Muscle of leg (tissue), 3 donors: ENCODE measurements at regions not wholly inside any gene's neighbourhood (a gene's known extent, or its start where the extent isn't known, plus 50 kb on each side); places are given as distances from the start of the nearest gene placed in this dataset.
"Not testable (repeated sequence)": the region's sequence is repeated elsewhere in the genome, so short reads cannot be mapped to it uniquely, and the experiment has no call there.

Experiments
- DNase-seq: peaks from one replicate; pipeline ENCODE4 v3.0.0; 2013
- H3K27ac ChIP-seq: one replicate; pipeline ENCODE4 v1.5.1; 2013; ENCODE audit warnings: mild to moderate bottlenecking, low read length, control low read depth
- H3K27me3 ChIP-seq: one replicate; pipeline ENCODE4 v1.6.1; 2013; ENCODE audit warnings: low read length; ENCODE audit not compliant: control insufficient read depth, insufficient read depth
- H3K36me3 ChIP-seq: one replicate; pipeline ENCODE4 v1.6.1; 2013; ENCODE audit warnings: low read length; ENCODE audit not compliant: control insufficient read depth, insufficient read depth
- H3K4me1 ChIP-seq: one replicate; pipeline ENCODE4 v1.6.1; 2013; ENCODE audit warnings: low read length; ENCODE audit not compliant: control insufficient read depth, insufficient read depth
- H3K4me3 ChIP-seq: one replicate; pipeline ENCODE4 v1.5.1; 2013; ENCODE audit warnings: low read length, control low read depth
- H3K9me3 ChIP-seq: replicated peaks from 2 replicates; pipeline ENCODE4 v1.6.1; 2013; ENCODE audit warnings: low read depth, low read length; ENCODE audit not compliant: control insufficient read depth
- WGBS: methylation state at CpG from one replicate; pipeline ENCODE4 v1.1.5; 2013; ENCODE audit warnings: missing lambda C conversion rate; ENCODE audit not compliant: insufficient coverage; 5-methylcytosine and 5-hydroxymethylcytosine counted together

- no peak for DNase-seq
- Histone ChIP-seq H3K27me3 (no peaks in the 10 kb centered on the region), H3K9me3 (no peaks in the 10 kb centered on the region), H3K36me3 (no peaks in the 10 kb centered on the region), H3K4me1 (no peaks in the 10 kb centered on the region), H3K27ac (no peak overlapping the region), H3K4me3 (no peak overlapping the region)
- no CpG with 5 or more reads among the region's 3 CpGs for WGBS
Observed at GRCh38 chr16:26554030-26554429, 512.7 kb upstream of the C16orf82 start.

GRCh38 chr16:26561303-26561702 lies 505.4 kb upstream of the C16orf82 start:
- Histone ChIP-seq H3K36me3 (no peaks in the 10 kb centered on the region), H3K27ac (no peak overlapping the region), H3K27me3 (no peaks in the 10 kb centered on the region), H3K9me3 (no peaks in the 10 kb centered on the region), H3K4me3 (no peak overlapping the region), H3K4me1 (no peaks in the 10 kb centered on the region)
- 100% methylated on average over 1 of the region's 6 CpGs for WGBS
- DNase-seq = no peak

GRCh38 chr16:26563018-26563417 lies 503.7 kb upstream of the C16orf82 start:
- H3K36me3 ChIP-seq = no peaks in the 10 kb centered on the region
- H3K4me1 ChIP-seq = no peaks in the 10 kb centered on the region
- no peak overlapping the region for H3K4me3 ChIP-seq
- no peaks in the 10 kb centered on the region for H3K9me3 ChIP-seq
- H3K27ac ChIP-seq = no peak overlapping the region
- DNase-seq = no peak
- no CpG with 5 or more reads among the region's 2 CpGs for whole genome bisulfite sequencing
- no peaks in the 10 kb centered on the region for H3K27me3 ChIP-seq

- Histone ChIP-seq H3K27ac (no peak overlapping the region), H3K4me1 (no peaks in the 10 kb centered on the region), H3K36me3 (no peaks in the 10 kb centered on the region), H3K9me3 (no peaks in the 10 kb centered on the region), H3K4me3 (no peak overlapping the region), H3K27me3 (no peaks in the 10 kb centered on the region)
- DNase-seq = no peak
- 62% methylated on average over 7 of the region's 9 CpGs for WGBS
Observed at GRCh38 chr16:26567356-26567755, 499.4 kb upstream of the C16orf82 start.

- Histone ChIP-seq H3K27me3 (no peaks in the 10 kb centered on the region), H3K9me3 (no peaks in the 10 kb centered on the region), H3K36me3 (no peaks in the 10 kb centered on the region), H3K4me3 (no peak overlapping the region), H3K27ac (no peak overlapping the region), H3K4me1 (no peaks in the 10 kb centered on the region)
- peak; percentile 63 for DNase-seq
Observed at GRCh38 chr16:26569793-26570192, 496.9 kb upstream of the C16orf82 start.

GRCh38 chr16:26578748-26579147 lies 488.0 kb upstream of the C16orf82 start:
- H3K4me3 ChIP-seq = no peak overlapping the region
- 90% methylated on average over 2 of the region's 2 CpGs for WGBS
- no peaks in the 10 kb centered on the region for H3K9me3 ChIP-seq
- H3K4me1 ChIP-seq = no peaks in the 10 kb centered on the region
- H3K27me3 ChIP-seq = no peaks in the 10 kb centered on the region
- H3K27ac ChIP-seq = no peak overlapping the region
- DNase-seq = no peak
- no peaks in the 10 kb centered on the region for H3K36me3 ChIP-seq

GRCh38 chr16:26583803-26584202 lies 482.9 kb upstream of the C16orf82 start:
- no peaks in the 10 kb centered on the region for H3K27me3 ChIP-seq
- DNase-seq = no peak
- H3K4me1 ChIP-seq = no peaks in the 10 kb centered on the region
- WGBS = 80% methylated on average over 1 of the region's 4 CpGs
- no peak overlapping the region for H3K27ac ChIP-seq
- no peaks in the 10 kb centered on the region for H3K36me3 ChIP-seq
- H3K9me3 ChIP-seq = no peaks in the 10 kb centered on the region
- no peak overlapping the region for H3K4me3 ChIP-seq

GRCh38 chr16:26593700-26594099 lies 473.0 kb upstream of the C16orf82 start:
- Histone ChIP-seq H3K36me3 (no peaks in the 10 kb centered on the region), H3K9me3 (no peaks in the 10 kb centered on the region), H3K4me3 (no peak overlapping the region), H3K27ac (no peak overlapping the region), H3K4me1 (no peaks in the 10 kb centered on the region), H3K27me3 (peaks cover 3% of the 10 kb centered on the region)
- 37% methylated on average over 3 of the region's 5 CpGs for WGBS
- no peak for DNase-seq

GRCh38 chr16:26594666-26595065 lies 472.1 kb upstream of the C16orf82 start:
- Histone ChIP-seq H3K36me3 (no peaks in the 10 kb centered on the region), H3K27me3 (peaks cover 3% of the 10 kb centered on the region), H3K4me1 (no peaks in the 10 kb centered on the region), H3K27ac (no peak overlapping the region), H3K4me3 (no peak overlapping the region), H3K9me3 (no peaks in the 10 kb centered on the region)
- WGBS = 100% methylated on average over 2 of the region's 5 CpGs
- peak; percentile 13 for DNase-seq

- WGBS = 60% methylated on average over 1 of the region's 4 CpGs
- Histone ChIP-seq H3K36me3 (no peaks in the 10 kb centered on the region), H3K27me3 (peaks cover 3% of the 10 kb centered on the region), H3K4me3 (no peak overlapping the region), H3K27ac (no peak overlapping the region), H3K9me3 (no peaks in the 10 kb centered on the region), H3K4me1 (no peaks in the 10 kb centered on the region)
- DNase-seq = no peak
Observed at GRCh38 chr16:26595199-26595598, 471.5 kb upstream of the C16orf82 start.

GRCh38 chr16:26596033-26596432 lies 470.7 kb upstream of the C16orf82 start:
- not testable (repeated sequence) for H3K27me3 ChIP-seq, H3K4me3 ChIP-seq, DNase-seq, H3K27ac ChIP-seq, H3K9me3 ChIP-seq, H3K36me3 ChIP-seq, H3K4me1 ChIP-seq
- 55% methylated on average over 3 of the region's 5 CpGs for WGBS
